Left lung (tissue), 4 donors: ENCODE measurements at regions not wholly inside any gene's neighbourhood (a gene's known extent, or its start where the extent isn't known, plus 50 kb on each side); places are given as distances from the start of the nearest gene placed in this dataset.
A peak's percentile ranks its signal among the peaks of the same experiment; 100 is the strongest.

Experiments used
- ATAC-seq: fragments of 200-7000 bp; cut with Tn5 transposase; one replicate; pipeline ENCODE4 v1.9.1; 2020; ENCODE audit warnings: moderate library complexity
- DNase-seq, 4 donors: peaks; one replicate each; pipeline ENCODE4 v3.0.0-alpha.2; 2013 to 2020
- H3K27ac ChIP-seq, 2 donors: fragments of 200-600 bp; sonication (generic) in 1 of 2; one replicate each; pipeline versions ENCODE4 v1.5.0 to v1.8.0; 2020 to 2021
- H3K27me3 ChIP-seq, 2 donors: fragments of 200-600 bp; sonication (generic) in 1 of 2; one replicate each; pipeline versions ENCODE4 v1.5.0 to v1.8.0; 2020 to 2021
- H3K36me3 ChIP-seq, 2 donors: fragments of 200-600 bp; sonication (generic) in 1 of 2; one replicate each; pipeline versions ENCODE4 v1.5.0 to v1.8.0; 2020 to 2021
- H3K4me1 ChIP-seq, 2 donors: fragments of 200-600 bp; one replicate each; pipeline ENCODE4 v1.8.0; 2021
- H3K4me3 ChIP-seq, 2 donors: fragments of 200-600 bp; sonication (generic) in 1 of 2; one replicate each; pipeline versions ENCODE4 v1.5.0 to v1.8.0; 2020 to 2021; ENCODE audit warnings: mild to moderate bottlenecking in 1 of 2
- H3K9me3 ChIP-seq, 2 donors: fragments of 200-600 bp; sonication (generic) in 1 of 2; one replicate each; pipeline versions ENCODE4 v1.5.0 to v1.8.0; 2020 to 2021
- intact Hi-C, 2 donors: fragments of 100-400 bp; cut with DNase I; formaldehyde crosslinking; loops; one replicate each; pipeline versions ENCODE4 v1.11.2 to v1.14.2; 2022
- TF ChIP-seq, protein P1 (sequence below), 2 donors: fragments of 200-600 bp; sonication (generic) in 1 of 2; IDR thresholded peaks; one replicate each; pipeline versions ENCODE4 v1.5.0 to v1.8.0; 2021; ENCODE audit warnings: antibody characterized with exemption in 2 of 2
- donor health status: DM: no; HTN: yes; CAD: no.
- donor health status: DM: no; HTN: no; CAD: no.

DNA sequence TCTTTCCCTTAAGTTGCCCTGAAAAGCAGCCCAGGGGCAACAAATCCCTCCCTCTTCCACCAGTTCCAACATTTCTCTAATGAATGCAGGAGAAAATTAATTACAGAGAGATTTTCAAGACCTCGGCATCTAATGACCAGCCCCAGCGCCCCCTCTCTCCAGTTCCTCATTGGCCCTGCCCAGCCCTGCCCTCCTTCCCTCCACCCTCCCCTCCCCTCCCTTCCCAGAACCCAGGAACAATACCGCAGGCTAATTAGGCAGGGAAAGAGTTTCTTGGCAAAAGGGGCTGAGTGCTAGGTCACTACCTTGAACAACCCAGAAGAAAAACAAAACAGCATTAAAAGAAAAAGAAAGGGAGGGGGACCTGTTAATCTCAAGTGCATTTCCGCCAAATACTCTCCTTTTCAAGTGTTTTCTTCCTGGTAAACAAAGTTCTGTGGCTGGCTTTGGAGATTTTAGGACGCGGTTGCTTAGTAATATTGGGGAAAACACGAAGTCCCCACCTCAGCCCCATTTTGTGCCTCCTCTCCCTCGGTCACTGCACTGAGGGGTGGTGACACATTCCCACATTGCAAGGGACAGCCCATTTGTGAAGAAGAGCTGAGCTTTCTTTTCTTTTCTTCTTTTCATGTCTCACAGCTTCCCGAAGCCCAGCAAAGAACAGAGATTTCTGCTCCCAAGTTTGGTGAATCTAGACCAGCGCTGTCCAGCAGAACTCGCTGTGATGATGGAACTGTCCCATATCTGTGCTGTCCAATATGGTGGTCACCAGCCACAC, 215.4 kb downstream of the SOX9 start:
- intact Hi-C loops = no loop called here
- DNase-seq (peak in 1 of 4 donors; percentile 35), ATAC-seq (peak; percentile 43)
- no peak overlapping the region for H3K27ac ChIP-seq
- peaks cover 3 to 7% of the 10 kb centered on the region in 2 donors for H3K4me1 ChIP-seq
- TF ChIP-seq, protein P1, sequence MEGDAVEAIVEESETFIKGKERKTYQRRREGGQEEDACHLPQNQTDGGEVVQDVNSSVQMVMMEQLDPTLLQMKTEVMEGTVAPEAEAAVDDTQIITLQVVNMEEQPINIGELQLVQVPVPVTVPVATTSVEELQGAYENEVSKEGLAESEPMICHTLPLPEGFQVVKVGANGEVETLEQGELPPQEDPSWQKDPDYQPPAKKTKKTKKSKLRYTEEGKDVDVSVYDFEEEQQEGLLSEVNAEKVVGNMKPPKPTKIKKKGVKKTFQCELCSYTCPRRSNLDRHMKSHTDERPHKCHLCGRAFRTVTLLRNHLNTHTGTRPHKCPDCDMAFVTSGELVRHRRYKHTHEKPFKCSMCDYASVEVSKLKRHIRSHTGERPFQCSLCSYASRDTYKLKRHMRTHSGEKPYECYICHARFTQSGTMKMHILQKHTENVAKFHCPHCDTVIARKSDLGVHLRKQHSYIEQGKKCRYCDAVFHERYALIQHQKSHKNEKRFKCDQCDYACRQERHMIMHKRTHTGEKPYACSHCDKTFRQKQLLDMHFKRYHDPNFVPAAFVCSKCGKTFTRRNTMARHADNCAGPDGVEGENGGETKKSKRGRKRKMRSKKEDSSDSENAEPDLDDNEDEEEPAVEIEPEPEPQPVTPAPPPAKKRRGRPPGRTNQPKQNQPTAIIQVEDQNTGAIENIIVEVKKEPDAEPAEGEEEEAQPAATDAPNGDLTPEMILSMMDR (IDR thresholded peaks at IDR 0.05) = no peak
- no peak overlapping the region for H3K4me3 ChIP-seq
- peaks cover 0 to 52% of the 10 kb centered on the region in 2 donors for H3K27me3 ChIP-seq
- no peaks in the 10 kb centered on the region for H3K36me3 ChIP-seq
- H3K9me3 ChIP-seq = no peaks in the 10 kb centered on the region

DNA sequence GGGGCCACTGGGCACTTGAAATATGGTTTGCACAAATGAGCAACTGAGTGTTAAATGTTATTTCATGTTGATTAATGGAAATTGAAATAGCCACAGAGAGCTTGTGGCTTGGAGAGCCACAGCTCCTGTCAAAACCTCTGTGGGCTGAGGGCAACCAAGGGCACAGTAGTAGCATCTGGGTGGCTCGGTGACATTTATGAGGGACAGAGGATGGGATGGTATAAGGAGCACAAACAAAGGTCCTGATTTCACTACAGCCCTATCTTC, 215.9 kb downstream of the SOX9 start:
- peaks cover 0 to 52% of the 10 kb centered on the region in 2 donors for H3K27me3 ChIP-seq
- H3K4me3 ChIP-seq = no peak overlapping the region
- H3K4me1 ChIP-seq = peaks cover 3 to 7% of the 10 kb centered on the region in 2 donors
- H3K27ac ChIP-seq = no peak overlapping the region
- no peak for ATAC-seq
- H3K36me3 ChIP-seq = no peaks in the 10 kb centered on the region
- intact Hi-C loops = no loop called here
- TF ChIP-seq, protein P1 (IDR thresholded peaks at IDR 0.05) = no peak
- H3K9me3 ChIP-seq = no peaks in the 10 kb centered on the region
- DNase-seq = no peak

DNA sequence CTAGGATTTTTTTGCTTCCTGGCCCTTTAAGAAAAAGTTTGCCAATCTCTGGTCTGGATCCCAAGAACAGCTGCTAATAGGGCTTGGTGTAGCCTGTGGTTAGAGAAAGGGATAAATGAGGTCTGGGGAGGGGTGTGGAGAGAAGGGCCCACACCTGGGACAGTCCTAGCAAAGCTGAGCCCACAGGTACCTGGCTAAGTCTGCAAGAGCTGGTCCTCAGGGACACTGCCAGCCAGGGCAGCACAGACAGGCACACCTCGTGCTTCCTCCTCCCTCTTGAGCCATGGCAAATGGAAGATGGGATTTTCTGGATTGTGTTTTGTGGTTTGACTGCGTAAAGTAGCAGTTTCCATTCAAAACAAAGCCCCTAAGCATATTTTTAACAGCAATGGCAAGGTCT, 217.5 kb downstream of the SOX9 start:
- H3K9me3 ChIP-seq = no peaks in the 10 kb centered on the region
- peaks cover 3 to 7% of the 10 kb centered on the region in 2 donors for H3K4me1 ChIP-seq
- H3K36me3 ChIP-seq = no peaks in the 10 kb centered on the region
- TF ChIP-seq, protein P1 (IDR thresholded peaks at IDR 0.05) = no peak
- intact Hi-C loops = no loop called here
- H3K27ac ChIP-seq = no peak overlapping the region
- ATAC-seq = no peak
- no peak for DNase-seq
- H3K4me3 ChIP-seq = no peak overlapping the region
- peaks cover 0 to 64% of the 10 kb centered on the region in 2 donors for H3K27me3 ChIP-seq

DNA sequence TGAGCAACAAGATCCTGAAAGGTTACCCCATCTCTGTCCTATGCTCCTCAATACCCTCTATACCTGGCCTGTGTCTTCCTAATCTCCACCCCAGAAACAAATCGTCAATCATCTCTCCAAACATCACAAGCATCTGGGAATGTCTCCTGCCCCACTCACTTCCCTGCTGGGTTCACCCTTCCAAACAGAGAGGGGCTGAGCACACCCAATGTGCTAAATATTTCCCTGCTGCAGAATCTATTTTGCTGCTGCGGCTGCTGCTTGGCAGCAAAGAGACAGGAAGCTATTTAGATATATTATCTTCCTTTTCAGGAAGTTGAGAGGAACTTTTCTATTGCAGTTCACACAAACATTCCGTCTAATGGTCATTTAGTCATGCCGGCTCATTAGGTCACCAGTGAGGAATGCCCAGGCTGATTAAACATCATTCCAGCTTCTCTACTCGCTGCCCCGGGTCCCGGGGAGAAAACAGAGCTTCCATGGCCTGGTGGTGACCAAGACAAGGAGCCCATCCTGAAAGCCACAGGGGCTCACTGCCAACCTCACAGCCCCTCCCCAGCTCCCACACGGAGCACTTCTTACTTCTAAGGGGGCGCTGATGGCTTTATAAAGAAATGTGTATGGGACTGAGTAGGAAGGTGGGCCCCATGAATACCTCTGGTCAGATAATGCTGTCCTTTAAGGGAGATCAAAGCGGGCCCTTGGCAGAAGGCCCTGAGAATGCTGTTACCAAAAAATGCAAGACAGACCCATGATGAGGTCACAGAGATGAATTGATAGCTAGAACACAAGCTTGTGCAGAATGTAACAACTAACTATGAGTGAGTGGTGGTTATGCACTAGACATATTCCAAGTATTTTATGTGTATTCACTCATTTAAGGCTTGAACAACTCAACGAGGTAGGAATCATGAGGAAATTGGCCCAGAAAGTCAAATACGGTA, 218.3 kb downstream of the SOX9 start:
- Histone ChIP-seq H3K36me3 (no peaks in the 10 kb centered on the region), H3K27me3 (peaks cover 0 to 67% of the 10 kb centered on the region in 2 donors), H3K4me1 (peaks cover 3 to 7% of the 10 kb centered on the region in 2 donors), H3K9me3 (no peaks in the 10 kb centered on the region), H3K27ac (no peak overlapping the region), H3K4me3 (no peak overlapping the region)
- intact Hi-C loops = no loop called here
- TF ChIP-seq, protein P1 (IDR thresholded peaks at IDR 0.05) = no peak
- DNase-seq (peak in 2 of 4 donors; percentile 41 to 65), ATAC-seq (peak; percentile 58)

GRCh38 chr17:72340836-72341235, 220.0 kb downstream of the SOX9 start:
- intact Hi-C loops = no loop called here
- H3K9me3 ChIP-seq = no peaks in the 10 kb centered on the region
- no peak overlapping the region for H3K4me3 ChIP-seq
- no peak overlapping the region for H3K27ac ChIP-seq
- TF ChIP-seq, protein P1 (IDR thresholded peaks at IDR 0.05) = no peak
- ATAC-seq (no peak), DNase-seq (no peak)
- peaks cover 3 to 7% of the 10 kb centered on the region in 2 donors for H3K4me1 ChIP-seq
- H3K36me3 ChIP-seq = no peaks in the 10 kb centered on the region
- H3K27me3 ChIP-seq = peaks cover 0 to 56% of the 10 kb centered on the region in 2 donors
